HEK293 (cell line): ENCODE measurements at regions not wholly inside any gene's neighbourhood (a gene's known extent, or its start where the extent isn't known, plus 50 kb on each side); places are given as distances from the start of the nearest gene placed in this dataset.

Experiments used
- CTCF ChIA-PET: fragments of 350-600 bp; formaldehyde crosslinking; extraction: SDS; loops from one replicate; lab custom pipeline; 2021; ENCODE audit warnings: antibody characterized with exemption; lab: Yijun Ruan, JAX
- POLR2A ChIA-PET: fragments of 300-600 bp; formaldehyde crosslinking; extraction: SDS; loops from one replicate; lab custom pipeline; 2020; ENCODE audit warnings: antibody characterized with exemption, inconsistent platforms; lab: Yijun Ruan, JAX
- H3K27ac ChIP-seq: fragments of 200-500 bp; sonication (Bioruptor generic); 2 replicates; pipeline ENCODE4 v1.5.1; 2014; ENCODE audit warnings: low read depth, low read length, control low read depth, inconsistent platforms; ENCODE audit errors: extremely low read depth
- H3K36me3 ChIP-seq, 2 experiments: fragments of 200-500 bp in 1 of 2; sonication (Bioruptor generic) in 1 of 2; 1 replicate in 1 of 2; 2 replicates in 1 of 2; pipeline ENCODE4 v1.5.1; 2014 to 2017; ENCODE audit warnings: inconsistent platforms in 2 of 2, low read length in 2 of 2; ENCODE audit not compliant: control insufficient read depth in 2 of 2, insufficient read depth in 1 of 2
- H3K4me1 ChIP-seq: fragments of 200-500 bp; sonication (Bioruptor generic); 2 replicates; pipeline ENCODE4 v1.5.1; 2014; ENCODE audit warnings: mild to moderate bottlenecking, low read length, inconsistent platforms; ENCODE audit not compliant: control insufficient read depth, insufficient read depth
- H3K4me3 ChIP-seq: 2 replicates; pipeline ENCODE4 v1.5.1; 2011; ENCODE audit warnings: low read depth, mild to moderate bottlenecking, control low read depth, low read length, moderate library complexity
- H3K9me3 ChIP-seq: fragments of 200-500 bp; sonication (Bioruptor generic); 2 replicates; pipeline ENCODE4 v1.5.1; 2014; ENCODE audit warnings: low read depth, low read length, inconsistent platforms; ENCODE audit not compliant: control insufficient read depth, insufficient read depth
- AEBP2 ChIP-seq: fragments of 450-650 bp; formaldehyde crosslinking; IDR thresholded peaks from 2 replicates; pipeline ENCODE4 v1.5.1; 2016; ENCODE audit warnings: missing biosample characterization, missing genetic modification characterization, borderline replicate concordance
- GLIS2 ChIP-seq: fragments of 450-650 bp; formaldehyde crosslinking; IDR thresholded peaks from 2 replicates; pipeline ENCODE4 v1.5.1; 2016; ENCODE audit warnings: missing biosample characterization, missing genetic modification characterization
- MYNN ChIP-seq: fragments of 450-650 bp; formaldehyde crosslinking; IDR thresholded peaks from 2 replicates; pipeline ENCODE4 v1.5.1; 2016; ENCODE audit warnings: missing biosample characterization, missing genetic modification characterization, borderline replicate concordance
- OSR2 ChIP-seq: fragments of 450-650 bp; formaldehyde crosslinking; IDR thresholded peaks from 2 replicates; pipeline ENCODE4 v1.5.1; 2016; ENCODE audit warnings: missing biosample characterization, missing genetic modification characterization
- PRDM10 ChIP-seq: fragments of 450-650 bp; formaldehyde crosslinking; IDR thresholded peaks from 2 replicates; pipeline ENCODE4 v1.5.1; 2016; ENCODE audit warnings: missing biosample characterization, missing genetic modification characterization
- TRIM28 ChIP-seq: IDR thresholded peaks from 2 replicates; pipeline ENCODE4 v1.6.1; 2011; ENCODE audit warnings: low read length, control low read depth, borderline replicate concordance
- ZBTB1 ChIP-seq: fragments of 450-650 bp; formaldehyde crosslinking; IDR thresholded peaks from 2 replicates; pipeline ENCODE4 v1.5.1; 2016; ENCODE audit warnings: missing biosample characterization, missing genetic modification characterization
- ZBTB49 ChIP-seq: fragments of 450-650 bp; formaldehyde crosslinking; IDR thresholded peaks from 2 replicates; pipeline ENCODE4 v1.5.1; 2016; ENCODE audit warnings: missing biosample characterization, missing genetic modification characterization, low read depth
- ZFP69B ChIP-seq: fragments of 450-650 bp; formaldehyde crosslinking; IDR thresholded peaks from 2 replicates; pipeline ENCODE4 v1.5.1; 2016; ENCODE audit warnings: missing biosample characterization, missing genetic modification characterization
- ZNF10 ChIP-seq: fragments of 450-650 bp; formaldehyde crosslinking; IDR thresholded peaks from 2 replicates; pipeline ENCODE4 v1.5.1; 2017; ENCODE audit warnings: missing biosample characterization, missing genetic modification characterization
- ZNF138 ChIP-seq: fragments of 450-650 bp; formaldehyde crosslinking; IDR thresholded peaks from 2 replicates; pipeline ENCODE4 v1.5.1; 2016; ENCODE audit warnings: missing biosample characterization, missing genetic modification characterization, borderline replicate concordance
- ZNF146 ChIP-seq: fragments of 450-650 bp; formaldehyde crosslinking; IDR thresholded peaks from 2 replicates; pipeline ENCODE4 v1.5.1; 2016; ENCODE audit warnings: missing biosample characterization, missing genetic modification characterization
- ZNF175 ChIP-seq: fragments of 450-650 bp; formaldehyde crosslinking; IDR thresholded peaks from 2 replicates; pipeline ENCODE4 v1.5.1; 2016; ENCODE audit warnings: missing biosample characterization, missing genetic modification characterization
- ZNF19 ChIP-seq: fragments of 450-650 bp; formaldehyde crosslinking; IDR thresholded peaks from 2 replicates; pipeline ENCODE4; 2016; ENCODE audit warnings: missing biosample characterization, missing genetic modification characterization, low read depth
- ZNF248 ChIP-seq: fragments of 450-650 bp; formaldehyde crosslinking; IDR thresholded peaks from 2 replicates; pipeline ENCODE4 v1.5.1; 2017; ENCODE audit warnings: missing biosample characterization, missing genetic modification characterization
- ZNF341 ChIP-seq: fragments of 450-650 bp; formaldehyde crosslinking; IDR thresholded peaks from 2 replicates; pipeline ENCODE4; 2016; ENCODE audit warnings: low read depth, missing biosample characterization, missing genetic modification characterization
- ZNF514 ChIP-seq: fragments of 450-650 bp; formaldehyde crosslinking; IDR thresholded peaks from 2 replicates; pipeline ENCODE4 v1.5.1; 2016; ENCODE audit warnings: missing biosample characterization, missing genetic modification characterization
- ZNF585B ChIP-seq: fragments of 450-650 bp; formaldehyde crosslinking; IDR thresholded peaks from 2 replicates; pipeline ENCODE4 v1.5.1; 2016; ENCODE audit warnings: missing biosample characterization, missing genetic modification characterization
- ZNF623 ChIP-seq: fragments of 450-650 bp; formaldehyde crosslinking; IDR thresholded peaks from 2 replicates; pipeline ENCODE4 v1.5.1; 2016; ENCODE audit warnings: missing biosample characterization, missing genetic modification characterization
- ZNF660 ChIP-seq: fragments of 450-650 bp; IDR thresholded peaks from 2 replicates; pipeline ENCODE4 v1.5.1; 2018; ENCODE audit warnings: missing biosample characterization, mild to moderate bottlenecking, missing genetic modification characterization
- ZNF664 ChIP-seq: fragments of 450-650 bp; formaldehyde crosslinking; IDR thresholded peaks from 2 replicates; pipeline ENCODE4 v1.5.1; 2016; ENCODE audit warnings: missing biosample characterization, missing genetic modification characterization
- ZNF677 ChIP-seq: fragments of 450-650 bp; IDR thresholded peaks from 2 replicates; pipeline ENCODE4 v1.5.0; 2018; ENCODE audit warnings: missing biosample characterization, mild to moderate bottlenecking, missing genetic modification characterization, moderate library complexity
- ZNF701 ChIP-seq: fragments of 450-650 bp; formaldehyde crosslinking; IDR thresholded peaks from 2 replicates; pipeline ENCODE4 v1.5.1; 2016; ENCODE audit warnings: missing biosample characterization, missing genetic modification characterization
- ZNF747 ChIP-seq: fragments of 450-650 bp; formaldehyde crosslinking; IDR thresholded peaks from 2 replicates; pipeline ENCODE4 v1.5.1; 2016; ENCODE audit warnings: missing biosample characterization, missing genetic modification characterization
- ZNF776 ChIP-seq: fragments of 450-650 bp; formaldehyde crosslinking; IDR thresholded peaks from 2 replicates; pipeline ENCODE4 v1.5.0; 2017; ENCODE audit warnings: missing biosample characterization, missing genetic modification characterization, borderline replicate concordance

- CTCF ChIA-PET: no interaction called here
- Histone ChIP-seq H3K27ac (no peak overlapping the region), H3K4me1 (no peaks in the 10 kb centered on the region), H3K36me3 (no peaks in the 10 kb centered on the region), H3K4me3 (no peak overlapping the region), H3K9me3 (no peaks in the 10 kb centered on the region)
- POLR2A ChIA-PET: interaction anchor here (0.6 kb wide), 1 partner anchor 59 kb away, joined by 8 read pairs; no protein-coding TSS in a partner anchor
- TF ChIP-seq MYNN (tag by site-specific recombination): no peak
- TF ChIP-seq ZBTB49: no peak
- TF ChIP-seq ZNF585B (tag by site-specific recombination): no peak
- no peak for TF ChIP-seq ZNF664 (tag by site-specific recombination)
- no peak for TF ChIP-seq ZNF138 (tag by site-specific recombination)
- no peak for TF ChIP-seq AEBP2 (tag by site-specific recombination)
- no peak for TF ChIP-seq ZNF776
- no peak for TF ChIP-seq ZBTB1 (tag by site-specific recombination)
- TF ChIP-seq ZNF19: no peak
- TF ChIP-seq ZNF514: no peak
- no peak for TF ChIP-seq ZNF146 (tag by site-specific recombination)
- TF ChIP-seq OSR2 (tag by site-specific recombination): no peak
- no peak for TF ChIP-seq ZNF248
- no peak for TF ChIP-seq ZNF341 (tag by site-specific recombination)
- TF ChIP-seq ZNF701 (tag by site-specific recombination): no peak
- no peak for TF ChIP-seq ZNF747
- no peak for TF ChIP-seq ZNF623 (tag by site-specific recombination)
- no peak for TF ChIP-seq ZFP69B (tag by site-specific recombination)
- no peak for TF ChIP-seq GLIS2
- TF ChIP-seq PRDM10 (tag by site-specific recombination): no peak
These were observed 84.9 kb upstream of the KCNK2 start for GRCh38 chr1:214997685-214998084.

- Histone ChIP-seq H3K4me1 (peaks cover 17% of the 10 kb centered on the region), H3K36me3 (no peaks in the 10 kb centered on the region), H3K4me3 (no peak overlapping the region), H3K9me3 (no peaks in the 10 kb centered on the region), H3K27ac (no peak overlapping the region)
- ChIA-PET POLR2A (no interaction called here), CTCF (no interaction called here)
- TF ChIP-seq ZNF677: no peak
- no peak for TF ChIP-seq ZNF175 (tag by site-specific recombination)
- 0 out of 2 replicates have a peak, but pooled peaks have one; percentile 21 for TF ChIP-seq TRIM28
- TF ChIP-seq ZNF660 (tag by site-specific recombination): no peak
- TF ChIP-seq ZNF10 (tag by site-specific recombination): no peak
These were observed 81.0 kb upstream of the KCNK2 start for GRCh38 chr1:215001419-215002021.
